Activated CD4-positive, alpha-beta T cell treated with anti-CD3 and anti-CD28 coated beads, Interleukin-2, amount 50 U/mL, for 4 hours (primary cell): ENCODE measurements at regions not wholly inside any gene's neighbourhood (a gene's known extent, or its start where the extent isn't known, plus 50 kb on each side); places are given as distances from the start of the nearest gene placed in this dataset.
"Not testable (repeated sequence)": the region's sequence is repeated elsewhere in the genome, so short reads cannot be mapped to it uniquely, and the experiment has no call there.

Experiments
- DNase-seq, 2 experiments: peaks; one replicate each; pipeline ENCODE4 v3.0.0-alpha.2; 2020

- DNase-seq: no peak
Measured at GRCh38 chr18:70636991-70637390, 348.1 kb downstream of the SOCS6 start.

- DNase-seq: no peak
Measured at GRCh38 chr18:70634576-70635147, 345.8 kb downstream of the SOCS6 start.

GRCh38 chr18:70627182-70627802 lies 338.4 kb downstream of the SOCS6 start:
- DNase-seq: no peak

- DNase-seq: no peak
Measured at GRCh38 chr18:70622622-70623419, 334.0 kb downstream of the SOCS6 start.

- DNase-seq: no peak
Measured at GRCh38 chr18:70621710-70622109, 332.9 kb downstream of the SOCS6 start.

- no peak for DNase-seq
Measured at GRCh38 chr18:70620837-70621612, 332.2 kb downstream of the SOCS6 start.

- DNase-seq: no peak
Measured at GRCh38 chr18:70617020-70617763, 328.3 kb downstream of the SOCS6 start.

GRCh38 chr18:70600225-70600925 lies 311.5 kb downstream of the SOCS6 start:
- no peak for DNase-seq

GRCh38 chr18:70598406-70598805 lies 309.6 kb downstream of the SOCS6 start:
- DNase-seq: no peak

- no peak for DNase-seq
Measured at GRCh38 chr18:70582981-70583380, 294.1 kb downstream of the SOCS6 start.

- DNase-seq: no peak
Measured at GRCh38 chr18:70578480-70578879, 289.6 kb downstream of the SOCS6 start.

GRCh38 chr18:70577023-70577420 lies 288.2 kb downstream of the SOCS6 start:
- DNase-seq: no peak

- no peak for DNase-seq
Measured at GRCh38 chr18:70576276-70577022, 287.6 kb downstream of the SOCS6 start.

GRCh38 chr18:70574951-70575350 lies 286.1 kb downstream of the SOCS6 start:
- DNase-seq: not testable (repeated sequence)

- not testable (repeated sequence) for DNase-seq
Measured at GRCh38 chr18:70569647-70570046, 280.8 kb downstream of the SOCS6 start.

GRCh38 chr18:70559446-70559845 lies 270.6 kb downstream of the SOCS6 start:
- no peak for DNase-seq

GRCh38 chr18:70558371-70558770 lies 269.5 kb downstream of the SOCS6 start:
- no peak for DNase-seq

GRCh38 chr18:70554854-70555445 lies 266.1 kb downstream of the SOCS6 start:
- no peak for DNase-seq

GRCh38 chr18:70553936-70554260 lies 265.1 kb downstream of the SOCS6 start:
- DNase-seq: no peak

- DNase-seq: no peak
Measured at GRCh38 chr18:70553245-70553935, 264.5 kb downstream of the SOCS6 start.
